Right renal pelvis (tissue), 4 donors: ENCODE measurements at regions not wholly inside any gene's neighbourhood (a gene's known extent, or its start where the extent isn't known, plus 50 kb on each side); places are given as distances from the start of the nearest gene placed in this dataset.

Source experiments
- DNase-seq, 4 donors: peaks; one replicate each; pipeline ENCODE4 v3.0.0-alpha.2; 2013; ENCODE audit warnings: low read depth in 4 of 4, low spot score in 3 of 4, missing footprints in 1 of 4

- DNase-seq: no peak
These were observed 116.4 kb upstream of the CACNA1E start for GRCh38 chr1:181366910-181367309.

DNA sequence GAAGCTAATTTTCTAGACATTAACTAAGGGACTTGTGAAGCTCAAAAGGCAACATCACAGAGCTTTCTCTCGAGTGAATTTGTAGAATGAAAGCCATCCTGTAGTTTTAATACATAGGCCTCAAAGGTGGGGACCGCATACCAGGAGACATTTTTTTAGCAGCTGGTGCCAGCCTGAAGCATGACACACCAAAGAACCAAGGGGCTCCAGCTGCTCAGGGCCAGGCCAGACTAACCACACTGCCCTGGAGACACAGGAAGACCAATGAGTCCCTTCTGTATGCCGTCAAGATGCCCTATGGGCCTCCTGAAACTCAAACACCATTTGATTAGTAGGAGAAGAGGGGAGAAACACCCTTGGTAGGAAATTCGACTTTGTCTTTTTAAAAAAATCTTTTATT, 113.9 kb upstream of the CACNA1E start:
- no peak for DNase-seq

DNA sequence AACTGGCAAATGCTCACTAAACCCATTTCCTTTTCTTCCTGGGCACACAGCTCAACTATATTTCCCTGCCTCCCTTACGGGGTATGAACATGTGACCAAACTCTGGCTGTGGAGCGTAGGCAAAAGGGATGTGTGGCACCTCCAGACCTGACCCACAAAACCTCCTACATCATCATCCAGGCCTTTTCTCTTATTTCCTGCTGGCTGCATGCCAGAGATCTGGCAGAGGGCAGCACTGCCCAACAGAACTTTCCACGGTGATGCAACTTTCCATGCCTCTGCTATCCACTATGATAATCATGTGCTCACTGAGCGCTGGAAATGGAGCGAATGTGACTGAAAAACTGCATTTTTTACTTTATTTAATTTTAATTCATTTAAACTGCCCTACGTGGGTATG, 99.6 kb upstream of the CACNA1E start:
- no peak for DNase-seq

- DNase-seq: no peak
These were observed 97.0 kb upstream of the CACNA1E start for GRCh38 chr1:181386340-181386739.

DNA sequence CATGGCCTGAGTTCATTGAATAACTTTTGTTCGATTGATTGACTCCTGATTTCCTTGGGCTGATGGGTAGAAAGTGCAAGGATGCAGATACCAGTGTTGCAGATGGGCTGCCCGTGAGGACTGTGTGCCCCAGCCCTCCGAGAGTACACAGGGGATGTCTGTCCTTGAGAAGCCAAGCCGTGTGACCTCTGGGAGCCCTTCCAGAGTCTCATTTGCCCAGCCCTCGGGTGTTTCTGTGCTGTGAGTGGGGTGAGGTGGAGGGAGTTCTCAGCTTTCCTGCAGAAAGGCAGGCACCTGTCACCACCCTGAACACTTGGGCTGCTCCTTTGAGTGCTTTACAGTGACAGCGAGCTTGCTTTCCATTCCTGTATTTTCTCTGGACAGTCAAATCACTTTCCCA, 96.4 kb upstream of the CACNA1E start:
- DNase-seq: no peak

DNA sequence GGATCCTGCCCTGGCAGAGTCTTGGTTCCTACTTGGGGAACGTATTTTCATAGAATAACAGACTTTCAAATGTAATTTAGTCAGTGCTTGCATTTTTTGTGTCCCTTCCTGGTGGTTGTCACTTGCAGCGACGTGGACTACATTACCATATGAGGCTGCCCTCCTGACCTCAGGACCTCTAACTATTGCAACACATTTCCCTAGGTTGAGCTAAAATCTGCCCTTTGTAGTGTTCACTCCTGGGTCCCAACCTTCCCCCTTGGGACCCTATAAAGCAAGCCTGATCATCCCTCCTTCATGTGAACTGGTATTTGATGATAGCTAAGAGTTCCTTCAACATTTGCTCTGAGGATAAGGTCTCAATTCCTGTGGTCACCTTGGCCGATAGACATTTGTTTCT, 95.6 kb upstream of the CACNA1E start:
- no peak for DNase-seq

- DNase-seq: no peak
These were observed 92.8 kb upstream of the CACNA1E start for GRCh38 chr1:181390410-181391077.

DNA sequence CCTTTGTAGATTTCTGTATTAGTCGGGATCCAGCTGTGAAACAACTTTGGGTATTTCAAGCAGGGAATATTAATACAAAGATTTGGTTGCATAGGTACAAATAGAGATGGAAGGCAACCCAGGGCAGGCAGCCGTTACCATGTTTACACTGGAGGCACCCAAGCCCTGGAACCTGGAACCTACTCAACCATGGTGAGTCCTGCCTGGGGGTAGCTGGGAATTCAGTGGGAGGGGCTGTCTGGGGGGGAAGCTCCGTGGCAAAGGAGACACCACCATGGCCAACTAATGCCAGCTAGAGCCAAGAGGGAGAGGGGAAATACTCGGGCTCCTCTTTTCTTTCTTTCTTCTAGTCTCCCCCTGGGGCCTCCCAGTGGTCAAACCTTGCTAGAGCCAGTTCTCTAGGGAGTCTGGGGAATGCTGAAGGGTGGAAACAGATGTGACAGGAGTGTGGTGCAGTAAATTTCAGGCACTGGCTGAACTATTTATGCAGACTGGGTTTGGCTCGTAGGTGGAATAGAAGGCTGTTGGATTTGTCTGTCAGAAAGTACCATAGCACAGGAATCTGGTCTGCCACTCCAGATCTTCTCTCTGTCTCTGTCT, 91.9 kb upstream of the CACNA1E start:
- no peak for DNase-seq

DNA sequence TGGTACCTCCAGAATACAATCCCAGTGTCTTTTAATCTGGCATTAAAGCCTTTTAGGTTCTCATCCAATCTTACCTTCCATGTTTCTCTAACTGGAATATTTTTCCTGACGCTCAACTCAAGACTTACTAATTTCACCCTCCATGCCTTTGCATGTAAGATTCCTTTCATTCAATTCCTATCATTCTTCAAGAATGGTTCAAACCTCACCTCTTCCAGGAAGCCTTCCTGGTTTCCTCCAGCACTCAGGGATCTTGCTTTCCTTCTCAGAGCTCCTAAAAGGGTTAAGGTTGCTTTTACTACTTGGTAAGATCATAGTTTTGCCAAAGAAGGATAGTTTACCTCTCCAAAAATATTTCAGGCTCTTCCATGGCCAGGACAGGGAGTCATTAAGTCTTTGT, 91.2 kb upstream of the CACNA1E start:
- DNase-seq: no peak

DNA sequence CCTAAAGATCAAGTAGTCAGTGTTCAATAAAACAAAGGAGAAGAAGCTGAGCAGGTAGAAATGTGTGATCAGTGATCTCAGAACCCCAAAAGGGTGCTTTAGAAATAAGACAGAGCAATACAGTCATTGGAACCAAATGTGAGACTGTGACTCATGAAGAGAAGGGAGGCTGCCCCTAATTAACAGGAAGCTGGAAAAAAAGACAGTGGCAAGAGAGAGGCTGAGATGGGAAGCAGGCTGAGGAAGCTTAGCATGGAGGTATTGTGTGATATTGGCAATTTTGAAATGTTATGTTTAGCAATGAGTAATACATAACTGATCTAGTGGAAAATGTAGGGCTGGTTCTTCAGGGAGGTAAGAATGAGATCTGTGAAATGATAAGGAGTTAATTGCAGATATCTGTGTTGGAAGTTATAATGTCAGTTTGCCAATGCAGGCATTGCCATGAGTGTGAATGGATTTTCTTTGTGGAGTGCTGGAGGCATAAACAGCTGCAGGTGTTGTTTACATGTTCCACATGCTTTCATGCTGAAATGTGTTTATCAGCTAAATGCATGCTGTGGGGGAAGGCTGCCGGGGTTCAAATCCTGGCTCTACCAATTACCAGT, 90.6 kb upstream of the CACNA1E start:
- DNase-seq: no peak

DNA sequence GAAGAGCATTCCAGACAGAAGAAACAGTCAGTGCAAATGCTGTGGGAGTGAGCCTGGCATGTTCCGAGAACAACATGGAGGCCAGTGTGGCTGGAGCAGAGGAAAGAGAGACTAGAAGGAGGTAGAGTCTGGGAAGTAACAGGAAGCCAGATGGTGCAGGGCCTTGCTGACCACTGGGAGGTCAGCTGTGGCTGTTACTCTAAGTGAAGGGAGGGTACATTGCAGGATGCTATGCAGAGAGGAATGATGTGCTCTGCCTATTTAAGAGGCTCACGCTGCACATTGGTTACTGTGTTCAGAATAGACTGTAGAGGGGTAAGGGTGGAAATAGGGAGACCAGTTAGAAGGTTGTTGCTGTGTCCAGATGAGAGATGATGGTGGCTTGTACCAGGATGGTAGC, 88.6 kb upstream of the CACNA1E start:
- no peak for DNase-seq

DNA sequence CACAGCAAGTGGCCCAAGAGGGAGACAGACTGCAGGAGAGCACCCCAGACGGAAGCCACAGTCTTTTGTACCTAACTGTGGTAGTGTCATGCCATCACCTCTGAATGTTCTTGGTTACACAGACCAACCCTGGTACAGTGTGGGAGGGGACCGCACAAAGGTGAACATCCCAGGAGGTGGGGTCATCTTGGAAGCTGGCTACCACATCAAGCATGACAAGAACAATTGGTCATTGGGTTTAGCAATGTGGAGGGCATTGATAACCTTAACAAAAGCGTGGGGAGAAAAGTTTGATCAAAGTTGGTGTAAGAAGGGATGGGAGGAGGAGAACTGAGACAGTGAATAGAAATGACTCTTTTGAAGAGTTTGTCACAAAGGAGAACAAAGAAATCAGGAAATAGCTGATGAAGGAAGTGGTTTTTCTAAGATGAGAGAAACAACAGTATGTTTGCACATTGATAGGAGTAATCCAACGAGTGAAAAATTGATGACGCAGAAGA, 87.1 kb upstream of the CACNA1E start:
- no peak for DNase-seq

DNA sequence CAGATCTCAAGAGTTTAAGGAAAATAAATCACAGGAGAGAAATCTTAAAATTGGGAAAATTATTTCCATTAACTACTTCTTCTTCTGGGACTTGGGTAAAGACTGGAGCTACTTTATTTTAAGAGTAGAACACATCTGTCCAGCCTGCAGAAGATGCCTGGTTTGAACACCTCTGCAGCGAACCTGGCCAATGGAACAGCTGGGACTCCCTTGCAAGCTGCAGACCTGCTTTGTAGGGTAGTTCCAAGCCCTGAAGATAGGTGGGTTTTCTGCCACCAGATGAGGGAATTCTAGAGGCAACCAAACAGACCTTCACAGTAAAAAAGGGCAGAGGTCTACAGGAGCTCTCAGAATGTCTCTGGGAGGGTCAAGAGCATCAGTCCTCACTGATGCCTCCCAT, 86.5 kb upstream of the CACNA1E start:
- DNase-seq: no peak

DNA sequence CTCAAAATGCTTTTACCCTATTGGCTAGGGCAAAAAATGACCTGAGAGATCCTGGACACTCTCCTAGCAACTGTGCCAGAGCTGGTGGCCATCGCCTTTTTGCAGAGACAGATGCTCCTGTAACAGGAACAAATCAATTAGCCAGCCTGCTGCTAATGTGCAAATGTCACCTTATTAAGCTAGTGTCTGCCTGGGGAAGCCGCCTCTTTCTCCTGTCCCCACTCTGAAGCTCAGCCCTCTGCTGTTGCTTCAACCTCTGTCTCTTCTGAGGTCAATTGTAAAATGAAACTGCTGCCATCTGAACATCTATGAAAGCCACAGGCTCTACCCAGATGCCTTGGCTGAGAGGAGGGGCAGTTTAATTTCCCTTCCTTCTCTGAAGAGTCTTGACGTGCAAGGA, 85.5 kb upstream of the CACNA1E start:
- no peak for DNase-seq

DNA sequence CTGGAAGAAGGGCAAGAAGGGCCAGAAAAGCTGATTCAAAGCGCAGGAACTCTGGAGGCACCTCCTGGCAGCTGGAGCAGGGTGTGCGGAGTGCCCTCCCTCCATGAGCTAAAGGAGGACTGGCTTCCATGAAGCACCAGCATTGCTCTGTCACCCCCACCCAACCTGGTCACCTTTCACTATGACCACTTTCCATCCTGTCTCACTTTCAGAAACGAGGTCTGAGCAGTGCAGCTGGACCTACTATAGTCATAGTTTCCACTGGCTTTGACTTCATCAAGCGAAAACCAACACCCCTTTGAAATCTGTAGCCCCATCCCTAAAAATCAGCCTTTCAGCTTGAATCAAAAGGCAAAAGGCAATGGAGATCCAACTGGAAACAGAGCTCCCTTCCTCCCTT, 84.8 kb upstream of the CACNA1E start:
- no peak for DNase-seq

DNA sequence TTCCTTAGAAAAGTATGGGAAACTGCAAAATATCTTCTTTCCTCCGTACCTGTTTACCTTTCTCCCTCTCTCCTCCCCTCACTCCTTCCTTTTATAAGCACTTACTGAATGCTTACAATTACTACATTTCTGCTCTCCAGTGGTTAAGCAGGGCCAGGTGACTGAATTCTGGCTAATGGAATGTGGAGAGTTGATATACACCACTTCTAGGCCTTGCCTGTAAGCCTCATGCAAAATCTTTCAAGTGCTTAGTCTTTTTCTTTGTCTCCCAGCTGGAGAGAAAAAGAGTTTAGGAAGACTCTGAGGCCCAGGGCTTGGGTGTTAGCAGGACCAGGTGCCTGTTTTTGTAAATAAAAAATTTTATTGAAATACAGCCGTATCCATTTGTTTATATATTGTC, 77.7 kb upstream of the CACNA1E start:
- no peak for DNase-seq

GRCh38 chr1:181406989-181407388, 76.3 kb upstream of the CACNA1E start:
- DNase-seq: no peak

GRCh38 chr1:181409981-181410380, 73.3 kb upstream of the CACNA1E start:
- DNase-seq: no peak

DNA sequence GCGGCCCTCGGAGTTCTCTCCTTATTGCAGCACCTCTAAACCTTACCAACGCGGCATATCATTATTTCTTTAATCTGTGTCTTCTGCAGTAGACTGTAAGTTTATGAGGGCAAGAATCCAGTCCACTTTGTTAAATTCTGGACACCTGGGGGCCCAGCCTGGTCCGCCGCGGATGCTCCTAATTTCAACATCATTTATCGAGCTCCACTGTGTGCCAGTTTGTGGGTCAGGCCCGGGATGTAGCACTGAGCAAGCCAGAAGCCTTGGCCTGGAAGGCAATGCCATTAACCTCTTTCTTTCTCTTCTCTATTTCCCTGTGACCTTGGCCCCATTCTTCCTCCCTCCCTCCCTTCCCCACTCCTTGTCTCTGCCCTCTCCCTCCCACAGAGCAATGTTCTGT, 70.6 kb upstream of the CACNA1E start:
- no peak for DNase-seq

GRCh38 chr1:181413195-181413815, 70.0 kb upstream of the CACNA1E start:
- DNase-seq: no peak

DNA sequence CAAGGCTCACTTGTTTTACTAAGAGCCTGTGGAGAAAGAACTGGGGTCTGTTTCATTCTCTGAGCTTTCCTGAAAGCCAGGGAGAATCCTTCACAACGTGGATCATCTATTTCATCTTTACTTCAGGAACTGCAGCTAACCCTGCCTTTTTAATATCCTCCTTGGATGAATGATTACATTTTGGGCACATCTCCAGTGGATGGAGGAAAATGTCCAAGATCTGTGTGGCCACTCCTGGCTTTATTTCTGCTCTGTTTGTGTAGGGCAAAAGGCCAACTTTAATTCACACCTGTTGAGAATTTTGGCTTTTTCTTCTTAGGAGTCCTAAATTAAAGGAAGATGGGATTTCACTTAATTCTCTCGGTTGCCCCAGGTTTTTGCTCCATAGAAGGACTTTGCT, 69.5 kb upstream of the CACNA1E start:
- no peak for DNase-seq
